H1 (cell line): ENCODE measurements at regions not wholly inside any gene's neighbourhood (a gene's known extent, or its start where the extent isn't known, plus 50 kb on each side); places are given as distances from the start of the nearest gene placed in this dataset.

Experiments used
- CTCF ChIP-seq, 3 experiments: IDR thresholded peaks; 1 replicate in 2 of 3; 2 replicates in 1 of 3; pipeline versions ENCODE4 v1.5.1 to v1.6.1; 2011; ENCODE audit warnings: low read length in 3 of 3, mild to moderate bottlenecking in 3 of 3, inconsistent platforms in 2 of 3, low read depth in 1 of 3, moderate library complexity in 1 of 3; ENCODE audit not compliant: insufficient read depth in 1 of 3; ENCODE audit errors: control extremely low read depth in 1 of 3
- GABPA ChIP-seq: IDR thresholded peaks from 2 replicates; pipeline ENCODE4 v1.6.1; 2011; ENCODE audit warnings: mild to moderate bottlenecking, low read length, moderate library complexity, borderline replicate concordance; ENCODE audit not compliant: insufficient read depth
- POLR2A ChIP-seq, 2 experiments: IDR thresholded peaks; 1 replicate in 1 of 2; 2 replicates in 1 of 2; pipeline ENCODE4 v1.6.1; 2011; ENCODE audit warnings: low read depth in 2 of 2, low read length in 2 of 2, mild to moderate bottlenecking in 2 of 2; ENCODE audit errors: control extremely low read depth in 1 of 2
- RAD21 ChIP-seq, 2 experiments: IDR thresholded peaks in 1 of 2; conservative IDR thresholded peaks in 1 of 2; 2 replicates each; pipeline ENCODE4 v1.6.1; 2011; ENCODE audit warnings: low read depth in 2 of 2, low read length in 2 of 2, improper control_type of control experiment in 1 of 2, inconsistent platforms in 1 of 2, mild to moderate bottlenecking in 1 of 2, moderate library complexity in 1 of 2
- SUZ12 ChIP-seq: fragments of 200-600 bp; sonication (generic); IDR thresholded peaks from 2 replicates; pipeline ENCODE4 v1.6.1; 2012; ENCODE audit warnings: mild to moderate bottlenecking, inconsistent platforms, low read length, moderate library complexity, mixed read lengths
- TF ChIP-seq, protein P1 (sequence below): IDR thresholded peaks from 2 replicates; pipeline ENCODE4 v1.6.1; 2012; ENCODE audit warnings: low read length, inconsistent platforms

DNA sequence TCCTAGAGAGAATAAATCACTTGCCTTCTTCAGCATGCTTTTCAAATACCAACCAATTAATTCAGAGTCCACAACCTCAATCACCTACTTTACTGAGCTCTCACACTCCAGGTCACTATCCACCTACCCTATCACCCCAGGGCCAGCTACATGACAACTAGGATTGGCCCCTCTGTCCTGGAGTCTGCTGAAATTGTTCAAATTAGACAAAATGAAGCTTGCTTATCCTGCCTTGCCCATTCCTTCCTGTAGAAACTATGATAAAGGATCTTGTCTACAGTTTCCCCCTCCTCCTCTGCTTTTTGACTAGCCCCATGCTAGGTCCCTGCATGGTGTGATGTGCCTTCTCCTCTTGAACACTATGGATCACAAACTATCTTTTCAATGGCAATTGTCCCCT is 94.5 kb downstream of the JRKL start:
- no peak for TF ChIP-seq CTCF (IDR thresholded peaks at IDR 0.05; ENCODE audit: control extremely low read depth in 1 of 3, insufficient read depth in 1 of 3, low read depth in 1 of 3, low read length in 3 of 3)
- no peak for TF ChIP-seq POLR2A (IDR thresholded peaks at IDR 0.05; ENCODE audit: control extremely low read depth in 1 of 2, low read depth in 2 of 2, low read length in 2 of 2)
- TF ChIP-seq GABPA: no peak
- no peak for TF ChIP-seq SUZ12
- no peak for TF ChIP-seq RAD21 (IDR thresholded peaks at IDR 0.05 in 1 of 2, conservative IDR thresholded peaks at IDR 0.05 in 1 of 2; ENCODE audit: low read depth in 2 of 2, low read length in 2 of 2)
- TF ChIP-seq, protein P1, sequence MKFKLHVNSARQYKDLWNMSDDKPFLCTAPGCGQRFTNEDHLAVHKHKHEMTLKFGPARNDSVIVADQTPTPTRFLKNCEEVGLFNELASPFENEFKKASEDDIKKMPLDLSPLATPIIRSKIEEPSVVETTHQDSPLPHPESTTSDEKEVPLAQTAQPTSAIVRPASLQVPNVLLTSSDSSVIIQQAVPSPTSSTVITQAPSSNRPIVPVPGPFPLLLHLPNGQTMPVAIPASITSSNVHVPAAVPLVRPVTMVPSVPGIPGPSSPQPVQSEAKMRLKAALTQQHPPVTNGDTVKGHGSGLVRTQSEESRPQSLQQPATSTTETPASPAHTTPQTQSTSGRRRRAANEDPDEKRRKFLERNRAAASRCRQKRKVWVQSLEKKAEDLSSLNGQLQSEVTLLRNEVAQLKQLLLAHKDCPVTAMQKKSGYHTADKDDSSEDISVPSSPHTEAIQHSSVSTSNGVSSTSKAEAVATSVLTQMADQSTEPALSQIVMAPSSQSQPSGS: no peak
